Endodermal cell (in vitro differentiated cells): ENCODE measurements at regions not wholly inside any gene's neighbourhood (a gene's known extent, or its start where the extent isn't known, plus 50 kb on each side); places are given as distances from the start of the nearest gene placed in this dataset.
"Not testable (repeated sequence)": the region's sequence is repeated elsewhere in the genome, so short reads cannot be mapped to it uniquely, and the experiment has no call there.

Experiments used
- DNase-seq: peaks from one replicate; pipeline ENCODE4 v3.0.0-alpha.2; 2017
- H3K27ac ChIP-seq: 2 replicates; pipeline ENCODE4 v1.5.1; 2013; ENCODE audit warnings: mild to moderate bottlenecking, low read depth, low read length, moderate library complexity
- H3K27me3 ChIP-seq: 2 replicates; pipeline ENCODE4 v1.6.1; 2013; ENCODE audit warnings: mild to moderate bottlenecking, low read length, moderate library complexity; ENCODE audit not compliant: insufficient read depth, control insufficient read depth, poor library complexity, severe bottlenecking
- H3K36me3 ChIP-seq: 2 replicates; pipeline ENCODE4 v1.7.0; 2013; ENCODE audit warnings: mild to moderate bottlenecking, low read length, moderate library complexity; ENCODE audit not compliant: control insufficient read depth, insufficient read depth
- H3K4me1 ChIP-seq: one replicate; pipeline ENCODE4 v1.7.0; 2013; ENCODE audit warnings: low read length; ENCODE audit not compliant: control insufficient read depth, insufficient read depth
- H3K4me3 ChIP-seq: 2 replicates; pipeline ENCODE4 v1.5.1; 2013; ENCODE audit warnings: mild to moderate bottlenecking, low read length, moderate library complexity
- H3K9ac ChIP-seq: 2 replicates; pipeline ENCODE4 v1.6.1; 2013; ENCODE audit warnings: mild to moderate bottlenecking, low read length, moderate library complexity; ENCODE audit not compliant: poor library complexity, severe bottlenecking; ENCODE audit errors: extremely low read depth
- H3K9me3 ChIP-seq: 2 replicates; pipeline ENCODE4 v1.6.1; 2013; ENCODE audit warnings: mild to moderate bottlenecking, low read length, moderate library complexity; ENCODE audit not compliant: control insufficient read depth
- H3K27ac Mint-ChIP-seq: 2 replicates; pipeline ENCODE4 v1.8.0; 2020; ENCODE audit warnings: mixed read lengths
- H3K27me3 Mint-ChIP-seq: 2 replicates; pipeline ENCODE4 v1.8.0; 2021; ENCODE audit warnings: mild to moderate bottlenecking, mixed read lengths; ENCODE audit not compliant: insufficient read depth
- H3K36me3 Mint-ChIP-seq: 2 replicates; pipeline ENCODE4 v1.8.0; 2020; ENCODE audit warnings: low read depth, mixed read lengths
- H3K4me1 Mint-ChIP-seq: 2 replicates; pipeline ENCODE4 v1.8.0; 2020; ENCODE audit warnings: mixed read lengths
- H3K4me3 Mint-ChIP-seq: 2 replicates; pipeline ENCODE4 v1.8.0; 2020; ENCODE audit warnings: mild to moderate bottlenecking, moderate library complexity, mixed read lengths
- H3K9me3 Mint-ChIP-seq: 2 replicates; pipeline ENCODE4 v1.8.0; 2020; ENCODE audit warnings: mild to moderate bottlenecking, mixed read lengths
- WGBS, 2 experiments: methylation state at CpG; one replicate each; pipeline versions ENCODE4 v1.1.5 to v1.1.7; 2013; ENCODE audit warnings: missing lambda C conversion rate in 2 of 2, mixed read lengths in 1 of 2; ENCODE audit not compliant: insufficient coverage in 1 of 2, insufficient read length in 1 of 2; 5-methylcytosine and 5-hydroxymethylcytosine counted together
- TF ChIP-seq, protein P1 (sequence below): fragments of 200-600 bp; sonication (generic); conservative IDR thresholded peaks from 2 replicates; pipeline ENCODE4 v1.5.0; 2021; ENCODE audit warnings: antibody characterized with exemption, mild to moderate bottlenecking

DNA sequence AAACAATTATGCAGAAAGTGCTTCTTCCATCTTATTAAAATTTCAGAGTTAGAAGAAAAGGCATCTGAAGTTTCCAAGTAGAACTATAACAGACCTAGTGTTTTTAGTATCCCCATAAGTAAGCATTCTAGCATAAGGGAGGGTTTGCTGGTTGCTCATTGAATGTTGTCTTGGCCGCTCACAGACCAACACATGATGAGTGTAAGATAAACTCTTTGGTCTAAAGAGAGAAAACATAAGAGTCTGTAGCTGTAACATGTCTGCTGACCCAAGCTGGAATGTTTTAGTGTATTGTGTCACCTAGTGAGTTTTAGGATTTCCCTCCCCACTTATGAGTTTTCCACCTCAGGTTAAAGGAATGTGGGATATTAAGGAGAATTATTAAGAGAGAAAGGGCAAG lies 94.5 kb upstream of the SPATA31A3 start:
- not testable (repeated sequence) for H3K4me1 Mint-ChIP-seq, DNase-seq, H3K4me1 ChIP-seq, H3K4me3 ChIP-seq, H3K27ac ChIP-seq, H3K27ac Mint-ChIP-seq, H3K36me3 ChIP-seq, H3K9ac ChIP-seq, H3K4me3 Mint-ChIP-seq, H3K9me3 Mint-ChIP-seq, H3K36me3 Mint-ChIP-seq, H3K27me3 ChIP-seq, H3K9me3 ChIP-seq, H3K27me3 Mint-ChIP-seq
- 100% methylated on average over 1 of the region's 1 CpG; no CpG with 5 or more reads in 1 of the 2 experiments for WGBS, 2 experiments

DNA sequence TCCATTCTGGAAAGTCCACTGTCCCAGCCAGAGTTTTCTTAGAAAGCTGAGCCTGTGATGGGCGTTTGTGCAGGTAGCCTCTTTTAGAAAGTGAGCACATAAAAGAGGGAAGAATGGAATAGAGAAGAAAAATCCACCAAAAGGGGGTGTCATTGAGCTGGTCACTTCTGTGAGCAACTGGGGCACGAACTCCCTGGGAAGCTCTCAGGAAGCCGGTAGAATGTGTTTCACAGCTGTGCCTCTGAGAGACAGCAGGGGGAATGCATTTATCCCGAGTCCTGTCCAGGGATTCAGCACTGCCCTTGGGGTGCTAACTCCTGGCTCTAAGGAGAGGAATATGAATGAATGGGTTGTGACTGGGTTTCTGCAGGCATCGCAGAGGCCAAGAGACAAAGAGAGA lies 73.8 kb upstream of the SPATA31A3 start:
- not testable (repeated sequence) for H3K27me3 Mint-ChIP-seq, H3K4me3 Mint-ChIP-seq, H3K4me3 ChIP-seq, H3K36me3 ChIP-seq, H3K4me1 ChIP-seq, H3K9ac ChIP-seq, H3K27me3 ChIP-seq, H3K27ac Mint-ChIP-seq, H3K27ac ChIP-seq, H3K4me1 Mint-ChIP-seq, H3K9me3 Mint-ChIP-seq, H3K36me3 Mint-ChIP-seq, H3K9me3 ChIP-seq
- WGBS, 2 experiments, result 79% methylated on average over 4 of the region's 5 CpGs; no CpG with 5 or more reads in 1 of the 2 experiments
- TF ChIP-seq, protein P1, sequence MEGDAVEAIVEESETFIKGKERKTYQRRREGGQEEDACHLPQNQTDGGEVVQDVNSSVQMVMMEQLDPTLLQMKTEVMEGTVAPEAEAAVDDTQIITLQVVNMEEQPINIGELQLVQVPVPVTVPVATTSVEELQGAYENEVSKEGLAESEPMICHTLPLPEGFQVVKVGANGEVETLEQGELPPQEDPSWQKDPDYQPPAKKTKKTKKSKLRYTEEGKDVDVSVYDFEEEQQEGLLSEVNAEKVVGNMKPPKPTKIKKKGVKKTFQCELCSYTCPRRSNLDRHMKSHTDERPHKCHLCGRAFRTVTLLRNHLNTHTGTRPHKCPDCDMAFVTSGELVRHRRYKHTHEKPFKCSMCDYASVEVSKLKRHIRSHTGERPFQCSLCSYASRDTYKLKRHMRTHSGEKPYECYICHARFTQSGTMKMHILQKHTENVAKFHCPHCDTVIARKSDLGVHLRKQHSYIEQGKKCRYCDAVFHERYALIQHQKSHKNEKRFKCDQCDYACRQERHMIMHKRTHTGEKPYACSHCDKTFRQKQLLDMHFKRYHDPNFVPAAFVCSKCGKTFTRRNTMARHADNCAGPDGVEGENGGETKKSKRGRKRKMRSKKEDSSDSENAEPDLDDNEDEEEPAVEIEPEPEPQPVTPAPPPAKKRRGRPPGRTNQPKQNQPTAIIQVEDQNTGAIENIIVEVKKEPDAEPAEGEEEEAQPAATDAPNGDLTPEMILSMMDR, result peak; percentile 51
- DNase-seq, result peak; percentile 50

DNA sequence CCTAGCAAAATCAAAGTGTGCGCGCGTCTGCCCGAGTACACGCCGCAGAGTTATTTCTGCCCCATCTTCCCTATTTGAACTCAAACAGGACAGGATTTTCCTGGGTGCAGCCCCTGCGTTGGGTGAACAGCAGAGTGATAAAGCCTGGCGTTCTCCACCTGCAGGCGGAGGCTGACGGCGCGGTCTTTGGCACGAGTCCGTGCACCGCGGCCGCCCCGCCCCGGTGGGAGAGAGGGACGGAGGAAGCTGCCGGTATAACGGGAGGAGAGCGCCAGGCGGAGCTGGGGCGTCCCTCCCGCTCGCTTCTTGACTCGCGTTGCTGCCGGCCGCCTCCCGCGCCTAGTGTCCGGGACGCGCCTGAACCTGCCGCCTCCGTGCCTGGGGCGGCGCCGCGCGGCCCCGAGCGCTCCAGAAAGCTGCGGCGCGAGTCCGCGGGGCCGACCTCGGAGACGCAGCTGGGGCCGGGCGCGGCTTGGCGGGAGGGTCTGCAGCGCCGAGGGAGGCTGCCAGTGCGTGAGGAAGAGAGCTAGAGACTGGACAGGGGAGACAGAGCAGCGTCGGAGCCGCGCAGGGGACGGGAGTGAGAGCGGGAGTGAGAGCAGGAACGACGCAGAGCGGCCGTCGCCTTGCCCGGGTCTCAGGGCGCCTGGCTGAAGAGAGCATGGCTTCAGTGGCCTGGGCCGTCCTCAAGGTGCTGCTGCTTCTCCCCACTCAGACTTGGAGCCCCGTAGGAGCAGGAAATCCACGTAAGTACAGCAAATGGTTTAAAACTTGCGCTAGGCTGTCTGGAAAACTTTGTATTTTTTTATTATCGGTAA lies 66.8 kb upstream of the SPATA31A3 start:
- DNase-seq, result peak; percentile 81
- H3K4me3 ChIP-seq, H3K9me3 Mint-ChIP-seq, H3K36me3 ChIP-seq, H3K36me3 Mint-ChIP-seq, H3K27me3 ChIP-seq, H3K4me1 Mint-ChIP-seq, H3K27me3 Mint-ChIP-seq, H3K9ac ChIP-seq, H3K9me3 ChIP-seq, H3K4me1 ChIP-seq, H3K27ac Mint-ChIP-seq, H3K27ac ChIP-seq: not testable (repeated sequence)
- peak overlapping the region; percentile 45 for H3K4me3 Mint-ChIP-seq
- 0% methylated on average over 22 of the region's 78 CpGs; no CpG with 5 or more reads in 1 of the 2 experiments for WGBS, 2 experiments
- TF ChIP-seq, protein P1, result peak; percentile 51
